T follicular helper cell (primary cell): ENCODE measurements at regions not wholly inside any gene's neighbourhood (a gene's known extent, or its start where the extent isn't known, plus 50 kb on each side); places are given as distances from the start of the nearest gene placed in this dataset.

Experiments used
- DNase-seq: peaks from one replicate; pipeline ENCODE4 v3.0.0-alpha.2; 2020; ENCODE audit warnings: low read depth

GRCh38 chr14:104277416-104278213 is 139.2 kb downstream of the KIF26A start:
- DNase-seq = no peak

DNA sequence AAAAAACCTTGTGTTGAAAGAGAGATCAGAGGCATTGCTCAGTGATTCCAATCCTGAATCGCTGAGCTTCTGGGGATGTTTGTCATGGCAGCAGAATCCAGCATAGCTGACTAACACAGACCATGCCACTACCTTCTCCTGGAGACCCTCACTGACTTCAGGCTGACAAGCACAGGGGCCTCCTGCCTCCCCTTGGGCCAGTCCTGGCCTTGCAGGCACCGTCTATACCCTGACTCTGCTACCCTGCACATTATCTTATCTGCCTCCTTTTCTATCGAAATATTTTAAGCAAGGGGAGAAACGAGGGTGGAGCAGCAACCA is 139.8 kb downstream of the KIF26A start:
- no peak for DNase-seq

GRCh38 chr14:104280085-104280901 is 141.9 kb downstream of the KIF26A start:
- no peak for DNase-seq

DNA sequence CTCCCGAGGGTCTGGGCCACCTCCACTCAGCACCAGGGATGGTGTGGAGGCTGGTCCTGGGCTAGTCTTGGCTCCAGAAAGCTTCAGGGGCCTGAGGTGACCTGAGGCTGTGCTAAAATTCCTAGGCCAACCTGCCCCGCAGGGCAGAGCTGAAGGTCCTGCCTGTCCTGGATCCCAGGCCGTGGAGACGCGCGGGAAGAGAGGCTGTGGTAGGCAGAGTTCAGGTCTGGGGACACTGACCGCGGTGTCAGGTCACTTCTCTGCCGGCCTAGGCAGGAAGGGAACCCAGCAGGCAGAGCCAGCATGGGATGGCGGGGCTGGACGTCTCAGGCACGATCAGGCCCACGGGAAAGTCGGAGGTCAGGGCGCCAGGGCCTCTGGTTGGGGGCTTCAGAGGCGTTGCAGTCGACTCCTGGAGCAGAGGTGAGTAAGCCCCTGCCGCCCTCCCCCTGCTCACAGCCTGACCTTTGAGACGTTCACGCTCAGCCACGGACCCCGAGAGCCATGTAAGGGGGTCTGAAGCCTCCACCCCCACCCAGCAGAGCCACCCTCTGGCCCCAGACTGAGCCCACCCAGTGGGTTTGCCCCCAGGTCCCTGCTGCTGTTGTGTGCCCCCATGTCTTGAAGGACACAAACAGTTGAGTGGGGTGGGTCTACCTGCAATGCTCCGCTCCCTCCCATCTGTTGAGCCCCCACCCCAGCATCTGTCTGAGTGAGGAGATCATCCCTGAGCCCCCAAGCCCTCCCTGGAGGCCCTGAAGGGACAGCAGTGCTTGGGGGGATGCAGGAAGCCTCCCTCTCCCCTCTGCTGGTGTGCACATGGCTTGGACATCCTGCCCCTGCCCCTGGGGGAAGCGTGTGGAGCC is 142.7 kb downstream of the KIF26A start:
- DNase-seq = no peak

DNA sequence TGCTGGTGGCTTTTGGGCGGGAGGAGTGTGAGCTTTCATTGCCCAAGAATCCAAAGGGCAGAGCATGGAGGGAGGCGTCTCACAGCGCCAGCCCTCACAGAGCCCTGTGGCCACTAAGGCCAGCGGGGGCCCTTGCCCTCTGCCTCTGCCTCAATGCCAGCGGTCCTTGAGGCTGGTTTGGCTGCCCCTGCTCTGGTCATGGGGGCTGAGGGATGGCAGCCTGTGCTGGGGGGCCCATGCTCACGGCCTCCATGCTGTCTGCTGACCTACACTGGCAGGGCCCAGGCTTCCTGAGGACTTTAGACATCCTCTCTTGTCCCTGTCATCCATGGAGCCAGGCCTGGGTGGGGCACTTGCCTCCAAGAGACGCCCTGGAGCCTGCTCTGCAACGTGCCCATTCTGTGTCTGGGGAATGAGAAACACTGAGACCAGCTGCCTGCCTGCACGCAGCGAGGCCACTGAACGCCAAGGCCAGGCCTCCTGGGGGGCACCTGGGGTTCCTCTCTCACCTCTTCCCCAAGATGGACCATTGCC is 143.4 kb downstream of the KIF26A start:
- DNase-seq = no peak

DNA sequence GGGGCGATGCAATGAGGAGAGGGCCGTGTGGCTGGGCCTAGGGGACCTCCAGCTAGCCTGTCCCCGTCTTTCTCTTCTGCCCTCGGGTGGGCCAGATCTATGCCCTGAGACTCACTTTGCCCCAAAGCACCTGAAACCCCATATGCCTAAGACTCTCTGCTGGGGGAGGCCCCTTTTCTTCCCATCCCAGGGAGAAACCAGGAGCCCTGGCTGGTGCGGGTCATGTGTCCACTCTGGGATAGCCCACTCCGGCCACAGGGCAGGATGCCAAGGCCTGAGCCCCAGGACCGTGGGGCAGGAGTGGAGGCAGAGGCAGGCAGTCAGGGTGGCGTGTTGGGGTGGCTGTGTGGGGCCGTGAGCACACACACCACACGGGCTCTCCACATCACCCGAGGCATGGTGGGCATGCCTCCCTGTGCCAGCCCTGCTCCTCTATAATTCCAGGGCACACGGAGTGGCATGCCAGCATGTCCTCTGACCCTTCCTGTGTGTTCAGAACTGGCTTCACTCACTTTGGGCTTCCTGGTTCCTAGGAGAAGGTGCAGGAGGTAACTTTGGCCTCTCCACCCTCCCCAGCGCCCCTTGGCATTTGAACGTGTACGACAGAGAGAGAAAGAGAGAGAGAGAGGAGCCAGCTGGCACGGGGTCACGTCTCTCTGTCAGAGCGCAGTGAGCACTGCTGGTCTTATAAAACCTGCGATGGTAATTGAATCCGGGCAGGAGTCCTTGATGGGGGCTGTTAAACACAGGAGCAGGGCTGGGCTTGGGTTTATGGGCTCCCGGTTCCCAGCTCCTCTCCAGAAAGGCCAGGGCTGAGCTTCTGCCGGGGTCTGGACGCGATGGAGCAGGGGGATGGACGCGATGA is 144.2 kb downstream of the KIF26A start:
- DNase-seq = no peak

DNA sequence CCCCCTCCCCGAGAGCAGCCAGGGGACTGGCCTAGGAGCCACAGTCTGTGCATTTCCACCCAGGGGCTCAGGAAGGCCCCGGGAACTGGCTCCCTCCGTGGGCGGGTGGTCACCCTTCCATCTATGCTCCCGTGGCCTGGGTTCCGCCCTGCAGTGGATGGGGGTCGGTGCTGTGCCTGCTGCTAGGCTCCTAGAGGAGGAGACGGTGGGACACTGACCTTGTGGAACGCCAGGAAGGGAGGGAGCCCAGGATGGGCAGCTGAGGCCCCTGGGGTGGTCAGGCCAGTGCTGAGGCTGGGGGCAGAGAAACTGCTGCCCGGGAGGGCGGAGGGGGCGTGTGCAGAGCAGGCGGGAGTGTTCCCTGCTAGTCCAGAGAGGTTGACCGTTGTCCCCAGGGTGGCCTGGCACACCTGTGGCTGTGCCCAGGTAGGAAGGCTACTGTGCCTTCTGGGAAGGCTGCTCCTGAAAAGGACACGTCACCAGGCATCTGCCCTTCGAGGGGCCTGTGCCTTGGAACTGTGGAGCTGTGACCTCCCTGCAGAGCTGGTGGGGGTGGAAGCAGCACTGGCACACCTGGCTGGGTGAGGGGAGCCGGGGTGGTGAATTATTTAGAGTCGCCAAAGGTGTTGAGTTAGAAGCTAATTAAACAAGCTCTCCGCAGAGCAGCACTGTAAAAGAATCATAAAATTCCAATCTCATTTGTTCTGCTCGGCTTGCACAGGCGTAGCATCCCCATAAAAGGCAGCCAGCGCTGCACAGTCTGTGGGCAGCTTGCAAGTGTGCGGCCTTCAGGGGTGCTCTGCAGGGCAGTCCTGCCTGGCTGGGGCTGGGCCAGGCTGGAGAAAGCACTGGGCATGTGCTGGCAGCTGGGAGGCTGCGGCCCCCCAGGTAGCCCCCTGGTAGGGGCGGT is 145.1 kb downstream of the KIF26A start:
- no peak for DNase-seq

DNA sequence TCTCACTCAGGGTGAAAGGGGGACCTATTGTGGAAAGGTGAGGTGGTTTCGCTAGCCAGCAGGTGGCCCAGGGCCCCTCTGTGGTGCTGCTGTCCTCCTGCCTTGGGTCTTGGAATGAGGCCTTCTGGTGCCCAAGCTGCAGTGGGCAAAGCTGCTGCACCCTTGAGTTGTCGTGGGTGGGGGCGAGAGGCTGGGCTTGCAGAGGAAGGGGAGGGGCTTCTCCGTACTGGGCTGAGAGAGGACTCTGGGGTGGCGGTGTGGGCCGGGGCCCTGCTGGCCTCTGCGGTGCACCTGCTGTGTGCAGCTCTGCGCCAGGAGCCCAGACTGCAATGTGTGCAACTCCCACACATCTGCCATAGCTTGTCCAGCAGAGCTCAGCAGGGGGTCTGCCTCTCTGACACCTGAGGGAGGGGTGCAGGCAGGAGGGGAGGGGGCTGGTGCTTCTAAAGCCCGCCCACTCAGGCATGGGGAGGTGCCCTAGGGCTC is 145.8 kb downstream of the KIF26A start:
- DNase-seq = no peak

DNA sequence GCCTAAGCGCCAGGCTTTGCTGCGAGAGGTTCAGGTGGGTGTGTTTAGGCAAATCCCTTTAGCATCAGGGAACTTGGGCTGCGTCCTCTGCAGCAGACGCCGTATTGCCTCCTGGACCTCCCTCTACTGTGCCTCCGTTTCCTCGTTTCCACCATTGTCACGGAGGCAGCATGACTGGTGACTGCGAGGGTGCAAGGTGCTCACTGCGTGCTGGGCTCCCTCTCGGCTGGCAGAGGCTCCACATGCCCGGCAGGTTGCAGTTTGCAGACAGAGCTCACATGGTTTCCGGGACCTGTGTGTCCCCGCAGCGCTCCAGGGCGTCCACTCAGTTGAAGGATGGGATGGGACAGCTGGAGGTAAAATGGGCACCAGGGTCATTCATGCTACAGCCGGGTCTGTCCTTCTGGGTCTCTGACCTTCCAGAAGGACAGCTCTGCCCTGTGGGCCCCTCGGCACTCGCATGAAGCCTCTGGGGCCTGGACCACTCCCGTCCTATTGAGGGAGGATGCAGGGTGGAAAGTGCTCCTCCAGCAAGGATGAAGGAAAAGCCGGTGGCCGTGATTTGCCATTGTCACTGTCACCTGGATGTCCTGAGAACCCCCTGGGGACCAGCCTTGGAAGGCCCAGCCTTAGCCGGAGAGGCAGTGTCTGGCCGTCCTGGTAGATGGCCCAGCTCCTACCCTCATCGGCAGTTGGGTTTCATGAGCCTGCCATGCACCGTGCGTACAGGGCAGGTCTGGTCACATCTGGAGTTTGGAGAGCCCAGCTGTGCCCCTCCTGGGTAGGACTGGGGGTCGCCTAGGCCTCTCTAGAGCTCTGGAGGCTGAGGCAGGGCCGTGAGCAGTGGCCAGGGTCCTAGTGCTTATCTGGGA is 146.5 kb downstream of the KIF26A start:
- no peak for DNase-seq

GRCh38 chr14:104285508-104285840 is 147.1 kb downstream of the KIF26A start:
- DNase-seq = no peak

DNA sequence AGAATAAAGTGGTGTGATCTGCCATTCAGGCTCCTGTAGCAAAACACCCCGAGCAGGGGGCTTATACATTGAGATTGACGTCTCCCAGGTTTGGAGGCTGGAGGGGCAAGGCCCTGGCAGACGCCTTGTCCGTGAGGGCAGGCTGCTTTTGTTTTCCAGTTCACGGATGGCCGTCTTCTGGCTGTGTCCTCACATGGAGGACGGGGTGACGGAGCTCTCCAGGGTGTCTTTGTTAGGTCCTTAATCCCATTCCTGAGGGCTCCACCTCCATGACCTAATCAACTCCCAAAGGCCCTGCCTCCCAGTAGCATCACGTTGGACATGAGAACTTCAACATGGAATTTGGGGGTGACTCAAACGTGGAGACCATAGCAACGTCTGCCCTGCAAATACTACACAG is 147.7 kb downstream of the KIF26A start:
- DNase-seq = no peak

DNA sequence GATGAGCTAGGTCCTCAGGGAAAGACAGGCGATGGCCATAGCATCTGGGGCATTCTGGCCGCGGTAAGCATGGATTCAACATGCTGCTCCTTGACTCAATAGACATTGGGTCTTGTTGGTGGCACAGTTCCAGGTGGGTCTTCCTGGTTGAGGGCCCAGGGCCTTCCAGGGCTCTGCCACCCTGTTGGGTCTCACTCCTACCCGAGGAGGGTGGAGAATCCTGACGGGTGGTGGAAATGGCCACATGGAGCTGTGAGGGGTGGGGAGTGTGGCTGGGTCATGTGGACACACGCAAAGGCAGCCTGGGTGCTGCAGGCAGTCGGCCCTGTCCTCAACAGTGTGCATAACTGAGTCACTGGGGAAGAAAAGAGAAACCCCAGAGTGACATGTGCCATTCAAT is 148.1 kb downstream of the KIF26A start:
- DNase-seq = no peak

GRCh38 chr14:104287301-104288009 is 149.1 kb downstream of the KIF26A start:
- DNase-seq = no peak

DNA sequence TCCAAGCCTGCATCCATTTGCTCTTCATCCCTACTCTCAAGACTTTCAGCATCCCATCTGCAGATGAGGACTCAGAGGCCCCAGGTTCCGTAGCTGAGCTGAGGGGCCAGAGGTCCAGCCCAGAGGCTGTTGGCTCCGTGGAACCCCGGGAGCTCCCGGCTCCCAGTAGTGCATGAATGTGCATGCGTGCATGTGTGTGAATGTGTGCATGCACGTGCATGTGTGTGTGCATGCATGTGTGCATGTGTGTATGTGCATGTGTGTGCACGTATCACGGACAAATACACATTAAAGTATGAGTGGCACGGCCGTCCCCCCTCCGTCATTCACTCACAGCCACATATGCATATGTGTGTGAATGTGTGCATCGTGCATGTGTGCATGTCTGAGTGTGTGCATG is 149.9 kb downstream of the KIF26A start:
- no peak for DNase-seq

- DNase-seq = no peak
Observed at GRCh38 chr14:104289507-104289906, 151.1 kb downstream of the KIF26A start.

GRCh38 chr14:104290058-104290667 is 151.8 kb downstream of the KIF26A start:
- no peak for DNase-seq

GRCh38 chr14:104290756-104291122 is 152.4 kb downstream of the KIF26A start:
- no peak for DNase-seq
